ENCODE measurements at regions not wholly inside any gene's neighbourhood (a gene's known extent, or its start where the extent isn't known, plus 50 kb on each side); places are given as distances from the start of the nearest gene placed in this dataset.
A peak's percentile ranks its signal among the peaks of the same experiment; 100 is the strongest.
"Not testable (repeated sequence)": the region's sequence is repeated elsewhere in the genome, so short reads cannot be mapped to it uniquely, and the experiment has no call there.

- no peak for TF ChIP-seq JUND (IDR thresholded peaks at IDR 0.05; ENCODE audit: low read depth)
- in situ Hi-C loops (cut with HindIII; ENCODE audit: low pct_unique_long_range_greater_than_20kb, low sequenced_read_pairs) = no loop called here
- DNase-seq (ENCODE audit: low read depth in 1 of 2, low spot score in 1 of 2) = no peak
Measured at GRCh38 chrX:118218940-118219339, 102.3 kb upstream of the KLHL13 start.

GRCh38 chrX:118219866-118220265 is 103.3 kb upstream of the KLHL13 start:
- DNase-seq (ENCODE audit: low read depth in 1 of 2, low spot score in 1 of 2) = no peak
- TF ChIP-seq JUND (IDR thresholded peaks at IDR 0.05; ENCODE audit: low read depth) = no peak
- in situ Hi-C loops (cut with HindIII; ENCODE audit: low pct_unique_long_range_greater_than_20kb, low sequenced_read_pairs) = no loop called here

DNA sequence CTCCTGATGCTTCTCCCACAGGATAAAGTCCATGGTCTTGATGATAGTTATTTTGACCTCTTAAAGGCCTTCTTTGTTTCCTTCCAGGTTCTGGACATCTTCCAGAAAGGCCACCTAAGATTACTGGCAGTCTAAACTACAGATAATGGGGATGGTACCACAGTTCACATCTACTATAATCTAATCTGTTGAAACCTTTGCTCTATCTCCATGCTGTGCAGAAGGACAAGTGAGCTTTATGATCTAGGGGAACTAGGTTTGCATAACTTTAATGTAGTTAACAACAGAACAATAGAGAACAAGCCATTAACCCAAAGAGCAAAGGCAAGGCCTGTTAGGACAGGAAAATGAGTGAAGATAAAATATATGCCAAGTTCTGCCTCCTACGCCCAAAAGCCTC is 103.9 kb upstream of the KLHL13 start:
- no peak for TF ChIP-seq JUND (IDR thresholded peaks at IDR 0.05; ENCODE audit: low read depth)
- no peak for DNase-seq (ENCODE audit: low read depth in 1 of 2, low spot score in 1 of 2)
- in situ Hi-C loops (cut with HindIII; ENCODE audit: low pct_unique_long_range_greater_than_20kb, low sequenced_read_pairs) = no loop called here

- in situ Hi-C loops (cut with HindIII; ENCODE audit: low pct_unique_long_range_greater_than_20kb, low sequenced_read_pairs) = no loop called here
- TF ChIP-seq JUND (IDR thresholded peaks at IDR 0.05; ENCODE audit: low read depth) = no peak
- DNase-seq (ENCODE audit: low read depth in 1 of 2, low spot score in 1 of 2) = no peak
Measured at GRCh38 chrX:118221270-118221669, 104.7 kb upstream of the KLHL13 start.

GRCh38 chrX:118221733-118222132 is 105.1 kb upstream of the KLHL13 start:
- no peak for TF ChIP-seq JUND (IDR thresholded peaks at IDR 0.05; ENCODE audit: low read depth)
- no peak for DNase-seq (ENCODE audit: low read depth in 1 of 2, low spot score in 1 of 2)
- in situ Hi-C loops (cut with HindIII; ENCODE audit: low pct_unique_long_range_greater_than_20kb, low sequenced_read_pairs) = no loop called here

DNA sequence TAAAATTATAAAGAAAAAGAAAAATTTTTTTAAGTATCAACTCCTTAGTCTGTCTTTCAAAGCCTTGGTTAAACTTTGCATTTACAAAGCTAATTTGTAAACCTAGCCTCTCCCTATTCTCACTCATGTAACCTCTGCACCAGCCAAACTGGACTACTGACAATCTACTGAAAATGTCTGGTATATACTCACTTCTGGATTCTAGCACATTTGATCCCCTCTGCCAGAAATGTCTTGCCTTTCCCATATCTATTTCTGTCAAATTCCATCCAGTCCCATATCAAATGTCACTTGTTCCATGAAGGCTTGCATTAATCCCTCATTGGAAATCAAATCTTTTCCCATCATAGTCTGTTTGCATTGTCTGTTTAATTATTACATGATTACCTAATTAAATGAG is 105.8 kb upstream of the KLHL13 start:
- TF ChIP-seq JUND (IDR thresholded peaks at IDR 0.05; ENCODE audit: low read depth) = no peak
- DNase-seq (ENCODE audit: low read depth in 1 of 2, low spot score in 1 of 2) = no peak
- in situ Hi-C loops (cut with HindIII; ENCODE audit: low pct_unique_long_range_greater_than_20kb, low sequenced_read_pairs) = no loop called here

DNA sequence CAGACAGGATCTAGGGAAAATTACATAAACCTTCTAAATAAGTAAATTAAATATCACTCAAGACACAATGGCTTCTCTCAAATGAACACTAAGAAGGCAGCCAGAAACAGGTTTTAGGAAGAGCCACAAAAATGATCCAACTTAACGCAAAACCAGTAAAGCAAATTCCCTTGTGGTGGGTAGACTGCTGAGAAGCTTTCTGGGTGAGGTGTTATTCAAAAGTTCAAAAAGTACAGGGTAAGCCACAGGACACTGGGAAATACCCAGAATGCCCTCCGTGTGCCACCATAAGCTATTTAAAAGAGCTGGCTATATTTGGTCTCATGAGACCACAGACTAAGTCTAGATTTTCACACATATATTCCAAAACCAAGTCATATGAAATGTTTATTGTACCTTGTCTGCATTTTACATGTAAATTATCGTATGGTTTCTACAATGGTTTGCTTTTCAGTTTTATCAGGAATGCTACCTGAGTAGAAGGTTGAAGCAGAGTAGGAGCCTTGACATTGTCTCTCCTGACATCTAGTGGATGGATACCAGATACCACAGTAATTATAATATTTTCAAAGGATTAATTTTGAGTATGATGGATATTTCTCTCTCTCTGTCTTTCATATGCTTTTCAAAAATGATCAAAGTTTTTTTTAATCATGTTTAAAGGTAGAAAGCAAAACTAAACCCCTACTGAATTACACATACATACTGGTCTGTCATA is 109.3 kb upstream of the KLHL13 start:
- TF ChIP-seq JUND (IDR thresholded peaks at IDR 0.05; ENCODE audit: low read depth) = no peak
- in situ Hi-C loops (cut with HindIII; ENCODE audit: low pct_unique_long_range_greater_than_20kb, low sequenced_read_pairs) = no loop called here
- peak; percentile 7 to 44 for DNase-seq (ENCODE audit: low read depth in 1 of 2, low spot score in 1 of 2)

DNA sequence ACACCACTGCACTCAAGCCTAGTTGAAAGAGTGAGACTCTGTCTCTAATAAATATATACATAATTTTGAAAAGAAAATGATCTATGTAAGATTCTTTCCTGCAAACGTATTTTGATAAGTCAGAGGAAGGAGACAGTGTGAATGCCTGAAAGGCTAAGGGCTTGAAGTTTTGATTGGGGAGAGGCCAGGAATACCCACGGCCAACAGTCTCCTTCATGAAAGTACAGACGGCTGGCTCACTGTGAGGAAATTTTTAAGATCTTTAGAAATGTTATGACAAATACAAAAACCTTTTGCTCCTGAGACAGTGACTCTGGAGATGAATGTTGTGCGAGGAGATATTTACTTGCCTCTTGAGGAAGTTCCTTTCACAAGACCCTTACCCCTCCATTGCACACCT is 111.4 kb upstream of the KLHL13 start:
- no peak for DNase-seq (ENCODE audit: low read depth in 1 of 2, low spot score in 1 of 2)
- in situ Hi-C loops (cut with HindIII; ENCODE audit: low pct_unique_long_range_greater_than_20kb, low sequenced_read_pairs) = no loop called here
- no peak for TF ChIP-seq JUND (IDR thresholded peaks at IDR 0.05; ENCODE audit: low read depth)

DNA sequence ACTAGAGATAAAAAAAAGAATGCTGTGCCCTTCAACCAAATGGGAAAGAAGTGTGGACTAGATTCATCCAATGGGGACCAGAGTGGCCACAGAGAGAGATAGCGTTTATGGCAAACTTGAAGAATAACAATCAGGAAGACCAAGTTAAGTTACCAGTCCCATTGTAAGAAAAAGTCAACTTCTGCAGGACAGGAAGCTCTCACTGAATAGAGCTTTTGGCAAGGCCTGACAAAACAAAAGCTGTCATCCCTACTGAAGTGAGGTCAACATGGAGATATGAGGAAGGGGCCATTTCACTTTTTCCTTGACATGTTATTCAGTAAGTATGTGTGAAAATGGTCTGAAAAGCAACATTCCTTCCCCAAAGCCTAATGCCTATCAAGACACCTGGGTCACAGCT is 111.8 kb upstream of the KLHL13 start:
- DNase-seq (ENCODE audit: low read depth in 1 of 2, low spot score in 1 of 2) = no peak
- TF ChIP-seq JUND (IDR thresholded peaks at IDR 0.05; ENCODE audit: low read depth) = no peak
- in situ Hi-C loops (cut with HindIII; ENCODE audit: low pct_unique_long_range_greater_than_20kb, low sequenced_read_pairs) = no loop called here

DNA sequence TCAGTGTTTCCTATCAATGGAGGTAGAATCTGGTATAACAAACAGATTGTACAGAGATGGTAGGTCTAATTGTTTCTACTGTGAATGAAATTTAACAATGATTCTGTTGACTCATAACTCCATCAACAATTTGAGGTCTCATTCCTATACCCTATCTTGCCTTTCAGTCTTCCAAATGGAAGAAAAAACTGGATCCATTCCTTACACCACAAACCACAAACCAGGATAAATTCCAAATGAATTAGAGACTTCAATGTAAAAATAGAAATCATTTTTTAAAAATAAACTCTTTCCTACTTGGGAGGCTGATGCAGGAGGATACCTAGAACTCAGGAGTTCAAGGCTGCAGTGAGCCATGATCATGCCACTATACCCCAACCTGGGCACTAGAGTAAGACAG is 114.4 kb upstream of the WDR44 start:
- in situ Hi-C loops (cut with HindIII; ENCODE audit: low pct_unique_long_range_greater_than_20kb, low sequenced_read_pairs) = no loop called here
- no peak for DNase-seq (ENCODE audit: low read depth in 1 of 2, low spot score in 1 of 2)
- TF ChIP-seq JUND (IDR thresholded peaks at IDR 0.05; ENCODE audit: low read depth) = no peak

DNA sequence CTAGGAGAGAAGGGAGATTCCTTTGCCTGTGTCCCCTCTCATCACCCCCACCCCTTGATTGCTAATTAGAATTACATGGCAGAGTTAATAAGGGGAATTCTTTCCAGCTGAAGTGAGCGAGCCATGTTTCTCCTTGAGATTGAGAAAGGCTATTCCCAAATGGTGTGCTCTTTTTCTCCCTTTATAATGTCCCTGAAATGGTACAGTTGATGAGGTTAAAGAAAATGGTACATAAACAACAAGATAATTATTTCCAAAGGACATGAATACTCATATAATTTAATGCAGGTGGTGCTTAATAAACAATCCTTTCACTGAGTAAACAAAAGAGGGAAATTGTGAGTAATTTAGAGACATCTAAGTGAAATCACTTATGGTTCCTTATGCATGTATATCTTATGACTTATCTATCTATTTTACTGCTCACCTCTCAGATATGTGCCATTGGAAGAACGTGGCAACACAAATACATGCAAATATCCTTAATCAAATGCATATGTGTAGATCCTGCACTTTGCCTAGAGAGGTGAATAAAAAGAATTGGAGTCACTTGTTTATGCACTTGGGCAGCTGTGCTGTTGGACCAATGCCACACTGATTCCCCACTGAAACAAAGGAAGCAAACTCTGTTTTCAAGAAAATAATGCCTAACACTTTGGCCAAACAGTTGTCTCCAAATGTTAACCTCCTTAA is 106.6 kb upstream of the WDR44 start:
- no peak for TF ChIP-seq JUND (IDR thresholded peaks at IDR 0.05; ENCODE audit: low read depth)
- no peak for DNase-seq (ENCODE audit: low read depth in 1 of 2, low spot score in 1 of 2)
- in situ Hi-C loops (cut with HindIII; ENCODE audit: low pct_unique_long_range_greater_than_20kb, low sequenced_read_pairs) = no loop called here

DNA sequence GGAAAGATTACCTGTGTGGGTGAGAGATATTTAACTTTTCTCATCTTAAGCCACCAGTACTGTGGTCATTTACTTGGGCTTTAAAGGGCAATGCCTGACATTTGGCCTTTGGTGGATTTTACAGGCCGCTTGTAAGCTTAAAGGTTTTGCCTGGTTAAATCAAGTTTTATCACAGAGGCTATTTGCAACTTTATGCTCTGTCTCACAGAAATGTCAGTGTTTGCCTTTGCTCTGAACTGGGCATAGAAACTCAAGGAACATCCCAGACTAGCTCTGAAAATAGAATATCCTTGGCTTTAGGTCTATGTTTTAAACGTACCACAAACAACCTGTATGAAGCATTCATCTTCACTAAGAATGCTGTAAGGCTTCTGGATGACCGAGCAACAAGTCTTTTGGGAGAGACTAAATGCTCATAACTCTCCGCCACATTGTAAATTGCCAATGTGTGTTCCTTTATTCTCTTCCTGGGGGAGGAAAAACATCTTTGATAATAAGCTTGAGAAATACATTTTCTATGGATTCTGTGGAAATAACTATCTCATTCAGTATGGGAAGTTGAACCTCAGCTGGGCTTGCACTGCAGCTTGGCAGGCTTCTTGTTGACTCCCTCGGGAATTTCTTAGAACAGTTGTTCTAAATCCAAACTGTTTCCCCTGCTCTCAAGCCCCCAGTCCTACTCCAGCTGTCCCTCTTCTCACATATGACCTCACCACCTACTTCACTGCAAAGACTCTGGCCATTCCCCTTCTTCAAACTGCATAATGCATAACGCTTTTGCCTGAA is 105.8 kb upstream of the WDR44 start:
- in situ Hi-C loops (cut with HindIII; ENCODE audit: low pct_unique_long_range_greater_than_20kb, low sequenced_read_pairs) = no loop called here
- no peak for TF ChIP-seq JUND (IDR thresholded peaks at IDR 0.05; ENCODE audit: low read depth)
- DNase-seq (ENCODE audit: low read depth in 1 of 2, low spot score in 1 of 2) = no peak

DNA sequence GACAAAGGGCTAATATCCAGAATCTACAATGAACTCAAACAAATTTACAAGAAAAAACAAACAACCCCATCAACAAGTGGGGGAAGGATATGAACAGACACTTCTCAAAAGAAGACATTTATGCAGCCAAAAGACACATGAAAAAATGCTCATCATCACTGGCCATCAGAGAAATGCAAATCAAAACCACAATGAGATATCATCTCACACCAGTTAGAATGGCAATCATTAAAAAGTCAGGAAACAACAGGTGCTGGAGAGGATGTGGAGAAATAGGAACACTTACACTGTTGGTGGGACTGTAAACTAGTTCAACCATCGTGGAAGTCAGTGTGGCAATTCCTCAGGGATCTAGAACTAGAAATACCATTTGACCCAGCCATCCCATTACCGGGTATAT is 98.9 kb upstream of the WDR44 start:
- in situ Hi-C loops (cut with HindIII; ENCODE audit: low pct_unique_long_range_greater_than_20kb, low sequenced_read_pairs); DNase-seq (ENCODE audit: low read depth in 1 of 2, low spot score in 1 of 2): not testable (repeated sequence)

All from T47D (cell line).